ENCODE measurements at regions not wholly inside any gene's neighbourhood (a gene's known extent, or its start where the extent isn't known, plus 50 kb on each side); places are given as distances from the start of the nearest gene placed in this dataset.

- peaks cover 0 to 8% (median 4%) of the 10 kb centered on the region in 4 donors for H3K9me3 ChIP-seq
- no peaks in the 10 kb centered on the region for H3K27me3 ChIP-seq
- H3K4me1 ChIP-seq, result no peaks in the 10 kb centered on the region
- 87% methylated on average over 3 of the region's 3 CpGs for WGBS
- no peak for DNase-seq (ENCODE audit: extremely low spot score)
- no peak for TF ChIP-seq POLR2AphosphoS5 (IDR thresholded peaks at IDR 0.05)
- no peak for TF ChIP-seq POLR2A (IDR thresholded peaks at IDR 0.05; ENCODE audit: low read depth)
- TF ChIP-seq CTCF (IDR thresholded peaks at IDR 0.05), result no peak
- no peak for TF ChIP-seq EP300 (IDR thresholded peaks at IDR 0.05)
- no peak overlapping the region for H3K4me3 ChIP-seq
- intact Hi-C loops (cut with DNase I), result no loop called here
- no peaks in the 10 kb centered on the region for H3K36me3 ChIP-seq
- no peak overlapping the region for H3K27ac ChIP-seq (replicated peaks in 1 of 4)
These were observed 152.1 kb upstream of the EDIL3 start for GRCh38 chr5:84536797-84537196.

GRCh38 chr5:84535281-84535680, 150.6 kb upstream of the EDIL3 start:
- 92% methylated on average over 3 of the region's 3 CpGs for WGBS
- TF ChIP-seq POLR2AphosphoS5 (IDR thresholded peaks at IDR 0.05) (no peak), EP300 (IDR thresholded peaks at IDR 0.05) (no peak)
- no peaks in the 10 kb centered on the region for H3K4me1 ChIP-seq
- H3K27ac ChIP-seq (replicated peaks in 1 of 4), result no peak overlapping the region
- no peaks in the 10 kb centered on the region for H3K36me3 ChIP-seq
- no peak overlapping the region for H3K4me3 ChIP-seq
- H3K9me3 ChIP-seq, result peaks cover 0 to 6% (median 3%) of the 10 kb centered on the region in 4 donors
- no peak for DNase-seq (ENCODE audit: extremely low spot score)
- no peaks in the 10 kb centered on the region for H3K27me3 ChIP-seq
- intact Hi-C loops (cut with DNase I), result no loop called here

GRCh38 chr5:84524491-84524890, 139.8 kb upstream of the EDIL3 start:
- TF ChIP-seq CTCF (IDR thresholded peaks at IDR 0.05) (no peak), POLR2AphosphoS5 (IDR thresholded peaks at IDR 0.05) (no peak), POLR2A (IDR thresholded peaks at IDR 0.05; ENCODE audit: low read depth) (no peak), EP300 (IDR thresholded peaks at IDR 0.05) (no peak)
- H3K4me1 ChIP-seq, result no peaks in the 10 kb centered on the region
- intact Hi-C loops (cut with DNase I), result no loop called here
- no peaks in the 10 kb centered on the region for H3K9me3 ChIP-seq
- H3K27me3 ChIP-seq, result no peaks in the 10 kb centered on the region
- H3K4me3 ChIP-seq, result no peak overlapping the region
- DNase-seq (ENCODE audit: extremely low spot score), result no peak
- H3K27ac ChIP-seq (replicated peaks in 1 of 4), result no peak overlapping the region
- H3K36me3 ChIP-seq, result no peaks in the 10 kb centered on the region

GRCh38 chr5:84518862-84519261, 134.2 kb upstream of the EDIL3 start:
- 100% methylated on average over 1 of the region's 3 CpGs for WGBS

GRCh38 chr5:84518370-84518769, 133.7 kb upstream of the EDIL3 start:
- intact Hi-C loops (cut with DNase I), result no loop called here
- Histone ChIP-seq H3K27me3 (no peaks in the 10 kb centered on the region), H3K9me3 (no peaks in the 10 kb centered on the region), H3K27ac (replicated peaks in 1 of 4) (no peak overlapping the region), H3K36me3 (no peaks in the 10 kb centered on the region), H3K4me1 (no peaks in the 10 kb centered on the region), H3K4me3 (no peak overlapping the region)
- TF ChIP-seq POLR2A (IDR thresholded peaks at IDR 0.05; ENCODE audit: low read depth), result no peak
- 100% methylated on average over 2 of the region's 4 CpGs for WGBS
- DNase-seq (ENCODE audit: extremely low spot score), result no peak

More at GRCh38 chr5:84518862-84519261, 134.2 kb upstream of the EDIL3 start:
- no peak for DNase-seq (ENCODE audit: extremely low spot score)
- intact Hi-C loops (cut with DNase I), result no loop called here
- Histone ChIP-seq H3K36me3 (no peaks in the 10 kb centered on the region), H3K27ac (replicated peaks in 1 of 4) (no peak overlapping the region), H3K4me3 (no peak overlapping the region), H3K27me3 (no peaks in the 10 kb centered on the region), H3K9me3 (no peaks in the 10 kb centered on the region), H3K4me1 (no peaks in the 10 kb centered on the region)
- no peak for TF ChIP-seq CTCF (IDR thresholded peaks at IDR 0.05)
- TF ChIP-seq EP300 (IDR thresholded peaks at IDR 0.05), result no peak
- TF ChIP-seq POLR2AphosphoS5 (IDR thresholded peaks at IDR 0.05), result no peak
- no peak for TF ChIP-seq POLR2A (IDR thresholded peaks at IDR 0.05; ENCODE audit: low read depth)

GRCh38 chr5:84506625-84507024, 121.9 kb upstream of the EDIL3 start:
- no peak for TF ChIP-seq POLR2A (IDR thresholded peaks at IDR 0.05; ENCODE audit: low read depth)
- TF ChIP-seq CTCF (IDR thresholded peaks at IDR 0.05), result no peak
- no peak for TF ChIP-seq POLR2AphosphoS5 (IDR thresholded peaks at IDR 0.05)
- TF ChIP-seq EP300 (IDR thresholded peaks at IDR 0.05), result no peak
- no peak overlapping the region for H3K27ac ChIP-seq (replicated peaks in 1 of 4)
- intact Hi-C loops (cut with DNase I), result no loop called here
- no peaks in the 10 kb centered on the region for H3K36me3 ChIP-seq
- no peaks in the 10 kb centered on the region for H3K4me1 ChIP-seq
- no peaks in the 10 kb centered on the region for H3K27me3 ChIP-seq
- DNase-seq (ENCODE audit: extremely low spot score), result no peak
- no peak overlapping the region for H3K4me3 ChIP-seq
- H3K9me3 ChIP-seq, result no peaks in the 10 kb centered on the region

Data from esophagus muscularis mucosa (tissue), 4 donors.